DND-41 (cell line): ENCODE measurements at regions not wholly inside any gene's neighbourhood (a gene's known extent, or its start where the extent isn't known, plus 50 kb on each side); places are given as distances from the start of the nearest gene placed in this dataset.

Experiments used
- EZH2 ChIP-seq: IDR thresholded peaks from 3 replicates; pipeline ENCODE4 v1.6.1; 2012; ENCODE audit warnings: borderline replicate concordance, low read depth, mild to moderate bottlenecking, moderate library complexity, low read length, inconsistent platforms; ENCODE audit not compliant: severe bottlenecking
- TF ChIP-seq, protein P1 (sequence below): IDR thresholded peaks from 2 replicates; pipeline ENCODE4 v1.5.1; 2012; ENCODE audit warnings: borderline replicate concordance, low read length, moderate library complexity, mild to moderate bottlenecking; ENCODE audit not compliant: poor library complexity, severe bottlenecking; ENCODE audit errors: extremely low read depth

DNA sequence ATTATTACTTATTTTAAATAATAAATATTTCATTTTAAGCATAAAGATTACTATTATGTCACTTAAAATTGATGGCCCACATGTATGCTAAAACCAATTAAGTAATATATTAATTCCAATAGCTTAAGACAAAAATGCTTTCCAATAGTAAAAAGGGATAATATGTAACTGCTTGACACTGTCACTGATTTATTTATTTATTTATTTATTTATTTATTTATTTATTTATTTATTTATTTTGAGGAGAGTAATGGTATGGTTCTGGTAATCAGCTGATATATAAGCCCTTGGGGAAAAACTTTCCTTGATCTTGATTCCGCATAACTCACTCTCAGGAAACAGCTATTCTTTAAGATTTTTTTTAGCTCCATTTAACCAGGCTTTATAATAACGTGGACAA lies 903.0 kb upstream of the ATXN8OS start:
- TF ChIP-seq, protein P1, sequence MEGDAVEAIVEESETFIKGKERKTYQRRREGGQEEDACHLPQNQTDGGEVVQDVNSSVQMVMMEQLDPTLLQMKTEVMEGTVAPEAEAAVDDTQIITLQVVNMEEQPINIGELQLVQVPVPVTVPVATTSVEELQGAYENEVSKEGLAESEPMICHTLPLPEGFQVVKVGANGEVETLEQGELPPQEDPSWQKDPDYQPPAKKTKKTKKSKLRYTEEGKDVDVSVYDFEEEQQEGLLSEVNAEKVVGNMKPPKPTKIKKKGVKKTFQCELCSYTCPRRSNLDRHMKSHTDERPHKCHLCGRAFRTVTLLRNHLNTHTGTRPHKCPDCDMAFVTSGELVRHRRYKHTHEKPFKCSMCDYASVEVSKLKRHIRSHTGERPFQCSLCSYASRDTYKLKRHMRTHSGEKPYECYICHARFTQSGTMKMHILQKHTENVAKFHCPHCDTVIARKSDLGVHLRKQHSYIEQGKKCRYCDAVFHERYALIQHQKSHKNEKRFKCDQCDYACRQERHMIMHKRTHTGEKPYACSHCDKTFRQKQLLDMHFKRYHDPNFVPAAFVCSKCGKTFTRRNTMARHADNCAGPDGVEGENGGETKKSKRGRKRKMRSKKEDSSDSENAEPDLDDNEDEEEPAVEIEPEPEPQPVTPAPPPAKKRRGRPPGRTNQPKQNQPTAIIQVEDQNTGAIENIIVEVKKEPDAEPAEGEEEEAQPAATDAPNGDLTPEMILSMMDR, result no peak
- TF ChIP-seq EZH2, result no peak
